ENCODE measurements at regions not wholly inside any gene's neighbourhood (a gene's known extent, or its start where the extent isn't known, plus 50 kb on each side); places are given as distances from the start of the nearest gene placed in this dataset.

GRCh38 chr4:38275331-38276100, 315.3 kb downstream of the PTTG2 start:
- no peak for TF ChIP-seq CTCF (conservative IDR thresholded peaks at IDR 0.05; ENCODE audit: low read depth, low read length)
- H3K4me3 ChIP-seq (ENCODE audit: low read depth, low read length): no peak overlapping the region
- no peak for DNase-seq (ENCODE audit: low read depth)

GRCh38 chr4:38278255-38278654, 318.1 kb downstream of the PTTG2 start:
- H3K4me3 ChIP-seq (ENCODE audit: low read depth, low read length): no peak overlapping the region
- DNase-seq (ENCODE audit: low read depth): no peak
- TF ChIP-seq CTCF (conservative IDR thresholded peaks at IDR 0.05; ENCODE audit: low read depth, low read length): no peak

- DNase-seq (ENCODE audit: low read depth): no peak
- no peak overlapping the region for H3K4me3 ChIP-seq (ENCODE audit: low read depth, low read length)
- no peak for TF ChIP-seq CTCF (conservative IDR thresholded peaks at IDR 0.05; ENCODE audit: low read depth, low read length)
Observed at GRCh38 chr4:38279077-38279476, 318.9 kb downstream of the PTTG2 start.

GRCh38 chr4:38279650-38280322, 319.6 kb downstream of the PTTG2 start:
- DNase-seq (ENCODE audit: low read depth): no peak
- no peak overlapping the region for H3K4me3 ChIP-seq (ENCODE audit: low read depth, low read length)
- TF ChIP-seq CTCF (conservative IDR thresholded peaks at IDR 0.05; ENCODE audit: low read depth, low read length): no peak

- TF ChIP-seq CTCF (conservative IDR thresholded peaks at IDR 0.05; ENCODE audit: low read depth, low read length): no peak
- no peak overlapping the region for H3K4me3 ChIP-seq (ENCODE audit: low read depth, low read length)
Observed at GRCh38 chr4:38280323-38280706, 320.1 kb downstream of the PTTG2 start.

GRCh38 chr4:38281371-38282071, 321.3 kb downstream of the PTTG2 start:
- no peak overlapping the region for H3K4me3 ChIP-seq (ENCODE audit: low read depth, low read length)
- no peak for TF ChIP-seq CTCF (conservative IDR thresholded peaks at IDR 0.05; ENCODE audit: low read depth, low read length)
- DNase-seq (ENCODE audit: low read depth): no peak

More at GRCh38 chr4:38280323-38280706, 320.1 kb downstream of the PTTG2 start:
- no peak for DNase-seq (ENCODE audit: low read depth)
